Right lobe of liver (tissue), 6 donors: ENCODE measurements at regions not wholly inside any gene's neighbourhood (a gene's known extent, or its start where the extent isn't known, plus 50 kb on each side); places are given as distances from the start of the nearest gene placed in this dataset.

Experiments used
- ATAC-seq, 4 donors: fragments of 200-7000 bp; cut with Tn5 transposase; one replicate each; pipeline ENCODE4 v1.9.1; 2020; ENCODE audit warnings: mild to moderate bottlenecking in 4 of 4, moderate library complexity in 4 of 4
- DNase-seq, 3 donors: peaks; one replicate each; pipeline ENCODE4 v3.0.0-alpha.2; 2020
- H3K27ac ChIP-seq, 3 donors: fragments of 200-600 bp; one replicate each; pipeline ENCODE4 v1.8.0; 2022
- H3K27me3 ChIP-seq, 2 donors: fragments of 200-600 bp; one replicate each; pipeline ENCODE4 v1.8.0; 2022
- H3K36me3 ChIP-seq, 4 donors: fragments of 200-600 bp; sonication (generic) in 1 of 4; one replicate each; pipeline versions ENCODE4 v1.5.1 to v1.8.0; 2017 to 2022; ENCODE audit warnings: control low read depth in 1 of 4
- H3K4me1 ChIP-seq, 4 donors: fragments of 200-600 bp; sonication (generic) in 1 of 4; one replicate each; pipeline versions ENCODE4 v1.5.1 to v1.8.0; 2017 to 2022; ENCODE audit warnings: control low read depth in 1 of 4
- H3K4me3 ChIP-seq, 3 donors: fragments of 200-600 bp; one replicate each; pipeline ENCODE4 v1.8.0; 2022
- H3K9me3 ChIP-seq, 4 donors: fragments of 200-600 bp; sonication (generic) in 1 of 4; one replicate each; pipeline versions ENCODE4 v1.5.1 to v1.8.0; 2017 to 2022; ENCODE audit warnings: control low read depth in 1 of 4
- CTCF ChIP-seq, 4 donors: fragments of 200-600 bp in 3 of 4; fragments of 450-650 bp in 1 of 4; IDR thresholded peaks; one replicate each; pipeline versions ENCODE4 v1.5.1 to v1.8.0; 2016 to 2022; ENCODE audit warnings: antibody characterized with exemption in 4 of 4, mild to moderate bottlenecking in 2 of 4
- POLR2A ChIP-seq: fragments of 450-650 bp; IDR thresholded peaks from one replicate; pipeline ENCODE4 v1.6.1; 2017; ENCODE audit warnings: antibody characterized with exemption, mild to moderate bottlenecking
- WGBS: methylation state at CpG from one replicate; pipeline ENCODE4 v1.1.6; 2018; ENCODE audit warnings: low coverage, low lambda C conversion rate; ENCODE audit not compliant: insufficient coverage; ENCODE audit errors: missing lambda C conversion rate; 5-methylcytosine and 5-hydroxymethylcytosine counted together
- intact Hi-C, 2 donors: fragments of 100-400 bp; cut with DNase I; formaldehyde crosslinking; loops; one replicate each; pipeline versions ENCODE4 v1.11.2 to v1.14.1; 2022
- donor health status: DM: no; HTN: yes; CAD: no.
- donor health status: DM: no; HTN: no; CAD: no.
- donor health status: DM: no; HTN: no; CAD: no.
- donor health status: DM: no; HTN: yes; CAD: no.
- donor health status: DM: no; HTN: yes; CAD: no.

- Histone ChIP-seq H3K9me3 (no peaks in the 10 kb centered on the region), H3K4me3 (no peak overlapping the region), H3K4me1 (no peaks in the 10 kb centered on the region), H3K36me3 (no peaks in the 10 kb centered on the region), H3K27me3 (no peaks in the 10 kb centered on the region), H3K27ac (no peak overlapping the region)
- ATAC-seq (no peak), DNase-seq (no peak)
- TF ChIP-seq CTCF (IDR thresholded peaks at IDR 0.05) (no peak), POLR2A (no peak)
- 92% methylated on average over 5 of the region's 5 CpGs for WGBS
- intact Hi-C loops: no loop called here
Observed at GRCh38 chr15:45941367-45941766, 306.5 kb downstream of the SQOR start.

- intact Hi-C loops: no loop called here
- 42% methylated on average over 4 of the region's 4 CpGs for WGBS
- no peak for DNase-seq
- Histone ChIP-seq H3K4me3 (no peak overlapping the region), H3K36me3 (no peaks in the 10 kb centered on the region), H3K4me1 (no peaks in the 10 kb centered on the region), H3K27ac (no peak overlapping the region), H3K27me3 (no peaks in the 10 kb centered on the region), H3K9me3 (no peaks in the 10 kb centered on the region)
- ATAC-seq: no peak
- no peak for TF ChIP-seq POLR2A
Observed at GRCh38 chr15:45943240-45943639, 308.4 kb downstream of the SQOR start.

- DNase-seq: no peak
- Histone ChIP-seq H3K4me1 (no peaks in the 10 kb centered on the region), H3K27me3 (no peaks in the 10 kb centered on the region), H3K27ac (no peak overlapping the region), H3K9me3 (no peaks in the 10 kb centered on the region), H3K4me3 (no peak overlapping the region), H3K36me3 (no peaks in the 10 kb centered on the region)
- no peak for ATAC-seq
- TF ChIP-seq CTCF (IDR thresholded peaks at IDR 0.05): no peak
- intact Hi-C loops: no loop called here
Observed at GRCh38 chr15:45946111-45946510, 311.3 kb downstream of the SQOR start.

- TF ChIP-seq POLR2A (no peak), CTCF (IDR thresholded peaks at IDR 0.05) (no peak)
- Histone ChIP-seq H3K36me3 (no peaks in the 10 kb centered on the region), H3K27ac (no peak overlapping the region), H3K27me3 (no peaks in the 10 kb centered on the region), H3K9me3 (no peaks in the 10 kb centered on the region), H3K4me3 (no peak overlapping the region), H3K4me1 (no peaks in the 10 kb centered on the region)
- WGBS: 12% methylated on average over 3 of the region's 3 CpGs
- ATAC-seq: no peak
- intact Hi-C loops: no loop called here
- no peak for DNase-seq
Observed at GRCh38 chr15:45948181-45948621, 313.4 kb downstream of the SQOR start.

GRCh38 chr15:45958924-45959323, 324.1 kb downstream of the SQOR start:
- TF ChIP-seq POLR2A: no peak
- TF ChIP-seq CTCF (IDR thresholded peaks at IDR 0.05): no peak
- Histone ChIP-seq H3K4me3 (no peak overlapping the region), H3K27ac (no peak overlapping the region), H3K36me3 (no peaks in the 10 kb centered on the region), H3K27me3 (no peaks in the 10 kb centered on the region), H3K4me1 (no peaks in the 10 kb centered on the region), H3K9me3 (no peaks in the 10 kb centered on the region)
- DNase-seq (no peak), ATAC-seq (no peak)
- intact Hi-C loops: no loop called here
- 59% methylated on average over 3 of the region's 3 CpGs for WGBS
